ENCODE measurements at regions not wholly inside any gene's neighbourhood (a gene's known extent, or its start where the extent isn't known, plus 50 kb on each side); places are given as distances from the start of the nearest gene placed in this dataset.

GRCh38 chr15:69782139-69782658 is 315.5 kb downstream of the TLE3 start:
- TF ChIP-seq POLR2A (IDR thresholded peaks at IDR 0.05) (no peak), EP300 (IDR thresholded peaks at IDR 0.05) (no peak)
- TF ChIP-seq, protein P1, sequence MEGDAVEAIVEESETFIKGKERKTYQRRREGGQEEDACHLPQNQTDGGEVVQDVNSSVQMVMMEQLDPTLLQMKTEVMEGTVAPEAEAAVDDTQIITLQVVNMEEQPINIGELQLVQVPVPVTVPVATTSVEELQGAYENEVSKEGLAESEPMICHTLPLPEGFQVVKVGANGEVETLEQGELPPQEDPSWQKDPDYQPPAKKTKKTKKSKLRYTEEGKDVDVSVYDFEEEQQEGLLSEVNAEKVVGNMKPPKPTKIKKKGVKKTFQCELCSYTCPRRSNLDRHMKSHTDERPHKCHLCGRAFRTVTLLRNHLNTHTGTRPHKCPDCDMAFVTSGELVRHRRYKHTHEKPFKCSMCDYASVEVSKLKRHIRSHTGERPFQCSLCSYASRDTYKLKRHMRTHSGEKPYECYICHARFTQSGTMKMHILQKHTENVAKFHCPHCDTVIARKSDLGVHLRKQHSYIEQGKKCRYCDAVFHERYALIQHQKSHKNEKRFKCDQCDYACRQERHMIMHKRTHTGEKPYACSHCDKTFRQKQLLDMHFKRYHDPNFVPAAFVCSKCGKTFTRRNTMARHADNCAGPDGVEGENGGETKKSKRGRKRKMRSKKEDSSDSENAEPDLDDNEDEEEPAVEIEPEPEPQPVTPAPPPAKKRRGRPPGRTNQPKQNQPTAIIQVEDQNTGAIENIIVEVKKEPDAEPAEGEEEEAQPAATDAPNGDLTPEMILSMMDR (IDR thresholded peaks at IDR 0.05) = no peak
- no peaks in the 10 kb centered on the region for H3K4me1 ChIP-seq (ENCODE audit: insufficient read depth)
- H3K36me3 ChIP-seq = no peaks in the 10 kb centered on the region
- H3K27ac ChIP-seq = no peak overlapping the region
- no peak overlapping the region for H3K4me3 ChIP-seq
- DNase-seq = no peak
- intact Hi-C loops (cut with DNase I) = no loop called here
- 59 to 70% (median 66%) methylated on average over 1 of the region's 1 CpG for WGBS, 3 donors
- no peaks in the 10 kb centered on the region for H3K27me3 ChIP-seq
- H3K9me3 ChIP-seq = no peaks in the 10 kb centered on the region

DNA sequence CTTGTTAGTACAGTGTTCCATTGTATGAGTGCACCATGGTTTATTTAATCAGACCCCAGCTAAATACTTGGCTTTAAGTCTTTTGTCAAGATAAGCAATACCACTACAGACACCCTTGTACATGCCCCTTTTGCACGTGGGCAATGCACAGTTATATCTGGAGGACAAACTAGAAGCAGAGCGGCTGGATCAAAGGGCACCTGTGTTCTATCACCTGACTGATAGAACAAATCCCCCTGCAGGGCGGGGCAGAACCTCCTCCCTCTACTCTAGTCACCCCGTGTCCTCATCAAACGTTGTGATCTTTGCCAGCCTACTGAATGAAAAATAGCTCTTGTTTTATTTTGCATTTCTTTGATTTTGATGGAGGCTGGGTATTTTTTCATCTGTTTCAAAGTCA is 314.9 kb downstream of the TLE3 start:
- Histone ChIP-seq H3K4me3 (no peak overlapping the region), H3K4me1 (ENCODE audit: insufficient read depth) (no peaks in the 10 kb centered on the region), H3K36me3 (no peaks in the 10 kb centered on the region), H3K27me3 (no peaks in the 10 kb centered on the region), H3K9me3 (no peaks in the 10 kb centered on the region), H3K27ac (no peak overlapping the region)
- TF ChIP-seq POLR2A (IDR thresholded peaks at IDR 0.05) (no peak), EP300 (IDR thresholded peaks at IDR 0.05) (no peak)
- 57 to 76% (median 60%) methylated on average over 5 of the region's 5 CpGs for WGBS, 3 donors
- intact Hi-C loops (cut with DNase I) = no loop called here
- no peak for DNase-seq

DNA sequence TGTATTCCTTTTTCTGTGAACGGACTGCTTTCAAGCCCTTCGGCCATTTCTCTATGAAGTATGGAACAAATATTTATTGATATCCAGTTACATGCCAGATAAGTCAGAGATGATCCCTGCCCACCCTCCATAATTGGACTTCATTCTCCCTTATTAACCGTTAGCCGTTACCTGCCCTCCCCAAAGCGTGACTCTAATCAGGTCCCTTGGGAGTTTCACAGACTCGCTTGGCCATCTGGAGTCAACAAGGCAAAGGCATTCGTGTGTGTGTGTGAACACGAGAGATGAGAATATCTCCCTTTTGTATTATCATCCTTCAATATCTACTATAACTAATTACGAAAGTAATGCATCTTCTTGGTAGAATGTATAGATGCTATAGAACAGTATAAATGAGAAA is 314.5 kb downstream of the TLE3 start:
- no peaks in the 10 kb centered on the region for H3K4me1 ChIP-seq (ENCODE audit: insufficient read depth)
- 67 to 82% (median 74%) methylated on average over 9 of the region's 9 CpGs for WGBS, 3 donors
- TF ChIP-seq, protein P1 (IDR thresholded peaks at IDR 0.05) = no peak
- TF ChIP-seq POLR2A (IDR thresholded peaks at IDR 0.05) = no peak
- no peak for TF ChIP-seq EP300 (IDR thresholded peaks at IDR 0.05)
- H3K9me3 ChIP-seq = no peaks in the 10 kb centered on the region
- no peak overlapping the region for H3K27ac ChIP-seq
- H3K27me3 ChIP-seq = no peaks in the 10 kb centered on the region
- intact Hi-C loops (cut with DNase I) = no loop called here
- no peak overlapping the region for H3K4me3 ChIP-seq
- DNase-seq = no peak
- H3K36me3 ChIP-seq = no peaks in the 10 kb centered on the region

- H3K4me1 ChIP-seq (ENCODE audit: insufficient read depth) = no peaks in the 10 kb centered on the region
- no peaks in the 10 kb centered on the region for H3K27me3 ChIP-seq
- TF ChIP-seq POLR2A (IDR thresholded peaks at IDR 0.05) (no peak), EP300 (IDR thresholded peaks at IDR 0.05) (no peak)
- TF ChIP-seq, protein P1 (IDR thresholded peaks at IDR 0.05) = no peak
- no peaks in the 10 kb centered on the region for H3K9me3 ChIP-seq
- 46 to 56% (median 48%) methylated on average over 5 of the region's 5 CpGs for WGBS, 3 donors
- H3K27ac ChIP-seq = no peak overlapping the region
- no peak for DNase-seq
- intact Hi-C loops (cut with DNase I) = no loop called here
- no peak overlapping the region for H3K4me3 ChIP-seq
- no peaks in the 10 kb centered on the region for H3K36me3 ChIP-seq
Observed at GRCh38 chr15:69784798-69785566, 312.7 kb downstream of the TLE3 start.

GRCh38 chr15:69786136-69786701 is 311.5 kb downstream of the TLE3 start:
- WGBS, 3 donors = 81 to 85% (median 83%) methylated on average over 9 of the region's 9 CpGs
- H3K27ac ChIP-seq = no peak overlapping the region
- no peaks in the 10 kb centered on the region for H3K9me3 ChIP-seq
- no peak for DNase-seq
- H3K27me3 ChIP-seq = no peaks in the 10 kb centered on the region
- intact Hi-C loops (cut with DNase I) = no loop called here
- no peak overlapping the region for H3K4me3 ChIP-seq
- no peaks in the 10 kb centered on the region for H3K36me3 ChIP-seq
- TF ChIP-seq EP300 (IDR thresholded peaks at IDR 0.05) = no peak
- no peak for TF ChIP-seq POLR2A (IDR thresholded peaks at IDR 0.05)
- TF ChIP-seq, protein P1 (IDR thresholded peaks at IDR 0.05) = no peak
- H3K4me1 ChIP-seq (ENCODE audit: insufficient read depth) = no peaks in the 10 kb centered on the region
